ENCODE measurements at regions not wholly inside any gene's neighbourhood (a gene's known extent, or its start where the extent isn't known, plus 50 kb on each side); places are given as distances from the start of the nearest gene placed in this dataset.

- Histone ChIP-seq H3K36me3 (no peaks in the 10 kb centered on the region), H3K4me3 (no peak overlapping the region), H3K27me3 (no peaks in the 10 kb centered on the region), H3K79me2 (ENCODE audit: low read depth) (no peaks in the 10 kb centered on the region), H3K4me2 (no peak overlapping the region), H3K9ac (no peak overlapping the region), H3K9me3 (ENCODE audit: low read depth) (peaks cover 5% of the 10 kb centered on the region), H2AFZ (replicated peaks) (no peak overlapping the region), H4K20me1 (ENCODE audit: low read depth) (no peaks in the 10 kb centered on the region), H3K4me1 (no peaks in the 10 kb centered on the region), H3K27ac (no peak overlapping the region), H3F3A (ENCODE audit: low read depth) (no peaks in the 10 kb centered on the region)
- no peaks in the 10 kb centered on the region for H3K4me1 Mint-ChIP-seq
- H3K36me3 Mint-ChIP-seq: no peaks in the 10 kb centered on the region
- no peaks in the 10 kb centered on the region for H3K27me3 Mint-ChIP-seq (ENCODE audit: insufficient read depth, low read depth)
- no peak for DNase-seq (ENCODE audit: low spot score)
- H3K9me3 Mint-ChIP-seq: peaks cover 4% of the 10 kb centered on the region
- no peak overlapping the region for H3K27ac Mint-ChIP-seq
- no peak for TF ChIP-seq EZH2phosphoT487 (IDR thresholded peaks at IDR 0.05)
- no peak for TF ChIP-seq CTCF (IDR thresholded peaks at IDR 0.05)
- no peak for TF ChIP-seq EZH2 (IDR thresholded peaks at IDR 0.05)
- no peak overlapping the region for H3K4me3 Mint-ChIP-seq
Measured at GRCh38 chr10:53401536-53401935, 629.0 kb upstream of the MBL2 start.

GRCh38 chr10:53396876-53397275 is 624.3 kb upstream of the MBL2 start:
- H3K9me3 Mint-ChIP-seq: peaks cover 17% of the 10 kb centered on the region
- no peak overlapping the region for H3K27ac ChIP-seq
- H3K4me1 ChIP-seq: no peaks in the 10 kb centered on the region
- H3F3A ChIP-seq (ENCODE audit: low read depth): no peaks in the 10 kb centered on the region
- H3K4me3 ChIP-seq: no peak overlapping the region
- H3K4me3 Mint-ChIP-seq: no peak overlapping the region
- no peaks in the 10 kb centered on the region for H3K79me2 ChIP-seq (ENCODE audit: low read depth)
- H3K4me2 ChIP-seq: no peak overlapping the region
- H3K27me3 ChIP-seq: no peaks in the 10 kb centered on the region
- no peak overlapping the region for H2AFZ ChIP-seq (replicated peaks)
- H3K9ac ChIP-seq: no peak overlapping the region
- H3K36me3 Mint-ChIP-seq: no peaks in the 10 kb centered on the region
- H3K9me3 ChIP-seq (ENCODE audit: low read depth): peaks cover 17% of the 10 kb centered on the region
- TF ChIP-seq EZH2phosphoT487 (IDR thresholded peaks at IDR 0.05): no peak
- no peak for TF ChIP-seq CTCF (IDR thresholded peaks at IDR 0.05)
- TF ChIP-seq EZH2 (IDR thresholded peaks at IDR 0.05): no peak
- H3K27ac Mint-ChIP-seq: no peak overlapping the region
- no peaks in the 10 kb centered on the region for H3K27me3 Mint-ChIP-seq (ENCODE audit: insufficient read depth, low read depth)
- H3K4me1 Mint-ChIP-seq: no peaks in the 10 kb centered on the region
- no peaks in the 10 kb centered on the region for H3K36me3 ChIP-seq
- H4K20me1 ChIP-seq (ENCODE audit: low read depth): no peaks in the 10 kb centered on the region
- DNase-seq (ENCODE audit: low spot score): no peak

- Histone ChIP-seq H3K27ac (no peak overlapping the region), H3K79me2 (ENCODE audit: low read depth) (no peaks in the 10 kb centered on the region), H2AFZ (replicated peaks) (no peak overlapping the region), H3K9ac (no peak overlapping the region), H3K9me3 (ENCODE audit: low read depth) (peaks cover 17% of the 10 kb centered on the region), H3K36me3 (no peaks in the 10 kb centered on the region), H3K27me3 (no peaks in the 10 kb centered on the region), H4K20me1 (ENCODE audit: low read depth) (no peaks in the 10 kb centered on the region), H3F3A (ENCODE audit: low read depth) (no peaks in the 10 kb centered on the region), H3K4me2 (no peak overlapping the region), H3K4me3 (no peak overlapping the region), H3K4me1 (no peaks in the 10 kb centered on the region)
- no peaks in the 10 kb centered on the region for H3K36me3 Mint-ChIP-seq
- no peaks in the 10 kb centered on the region for H3K4me1 Mint-ChIP-seq
- peaks cover 15% of the 10 kb centered on the region for H3K9me3 Mint-ChIP-seq
- TF ChIP-seq EZH2 (IDR thresholded peaks at IDR 0.05): no peak
- TF ChIP-seq EZH2phosphoT487 (IDR thresholded peaks at IDR 0.05): no peak
- TF ChIP-seq CTCF (IDR thresholded peaks at IDR 0.05): no peak
- H3K27me3 Mint-ChIP-seq (ENCODE audit: insufficient read depth, low read depth): no peaks in the 10 kb centered on the region
- no peak overlapping the region for H3K4me3 Mint-ChIP-seq
- no peak for DNase-seq (ENCODE audit: low spot score)
- H3K27ac Mint-ChIP-seq: no peak overlapping the region
Measured at GRCh38 chr10:53395449-53395848, 622.9 kb upstream of the MBL2 start.

- Mint-ChIP-seq H3K27me3 (ENCODE audit: insufficient read depth, low read depth) (no peaks in the 10 kb centered on the region), H3K27ac (no peak overlapping the region), H3K4me1 (no peaks in the 10 kb centered on the region)
Measured at GRCh38 chr10:53387562-53387961, 615.0 kb upstream of the MBL2 start.

More at GRCh38 chr10:53387562-53387961, 615.0 kb upstream of the MBL2 start:
- H3K9ac ChIP-seq: no peak overlapping the region
- no peaks in the 10 kb centered on the region for H3K36me3 ChIP-seq
- H3K4me2 ChIP-seq: no peak overlapping the region
- no peaks in the 10 kb centered on the region for H3K79me2 ChIP-seq (ENCODE audit: low read depth)
- TF ChIP-seq EZH2phosphoT487 (IDR thresholded peaks at IDR 0.05) (no peak), CTCF (IDR thresholded peaks at IDR 0.05) (no peak), EZH2 (IDR thresholded peaks at IDR 0.05) (no peak)
- Mint-ChIP-seq H3K9me3 (no peaks in the 10 kb centered on the region), H3K36me3 (no peaks in the 10 kb centered on the region), H3K4me3 (no peak overlapping the region)
- H3K4me1 ChIP-seq: no peaks in the 10 kb centered on the region
- no peaks in the 10 kb centered on the region for H3K27me3 ChIP-seq
- H2AFZ ChIP-seq (replicated peaks): no peak overlapping the region
- no peak overlapping the region for H3K27ac ChIP-seq
- no peak overlapping the region for H3K4me3 ChIP-seq
- no peaks in the 10 kb centered on the region for H3F3A ChIP-seq (ENCODE audit: low read depth)
- H4K20me1 ChIP-seq (ENCODE audit: low read depth): no peaks in the 10 kb centered on the region
- no peak for DNase-seq (ENCODE audit: low spot score)
- no peaks in the 10 kb centered on the region for H3K9me3 ChIP-seq (ENCODE audit: low read depth)
